K562 (cell line): ENCODE measurements at regions not wholly inside any gene's neighbourhood (a gene's known extent, or its start where the extent isn't known, plus 50 kb on each side); places are given as distances from the start of the nearest gene placed in this dataset.

Source experiments
- CBX2 ChIP-seq: fragments of 200-600 bp; sonication (generic); IDR thresholded peaks from one replicate; pipeline ENCODE4 v1.6.1; 2012; ENCODE audit warnings: mild to moderate bottlenecking, low read length, inconsistent platforms; ENCODE audit not compliant: insufficient read depth, poor library complexity, severe bottlenecking
- EP400 ChIP-seq: fragments of 450-650 bp; IDR thresholded peaks from 2 replicates; pipeline ENCODE4 v1.6.1; 2017; ENCODE audit warnings: antibody characterized with exemption, mild to moderate bottlenecking, moderate library complexity
- SMAD4 ChIP-seq: fragments of 250-450 bp; sonication (Bioruptor Pico); conservative IDR thresholded peaks from 2 replicates; pipeline ENCODE4 v1.8.0; 2021; ENCODE audit warnings: inconsistent platforms, mild to moderate bottlenecking, moderate library complexity
- TAF15 ChIP-seq: fragments of 200-400 bp; formaldehyde crosslinking; IDR thresholded peaks from 2 replicates; pipeline ENCODE4 v1.6.1; 2017; ENCODE audit warnings: mild to moderate bottlenecking, low read depth, low read length, moderate library complexity
- TF ChIP-seq, protein P1 (sequence below): fragments of 450-650 bp; IDR thresholded peaks from 2 replicates; pipeline ENCODE4 v1.6.1; 2016; ENCODE audit warnings: mild to moderate bottlenecking, moderate library complexity
- TF ChIP-seq, protein P2 (sequence below): fragments of 250-450 bp; sonication (Bioruptor Pico); IDR thresholded peaks from 2 replicates; pipeline ENCODE4 v1.8.0; 2022; ENCODE audit warnings: inconsistent platforms, mild to moderate bottlenecking, moderate library complexity, borderline replicate concordance

DNA sequence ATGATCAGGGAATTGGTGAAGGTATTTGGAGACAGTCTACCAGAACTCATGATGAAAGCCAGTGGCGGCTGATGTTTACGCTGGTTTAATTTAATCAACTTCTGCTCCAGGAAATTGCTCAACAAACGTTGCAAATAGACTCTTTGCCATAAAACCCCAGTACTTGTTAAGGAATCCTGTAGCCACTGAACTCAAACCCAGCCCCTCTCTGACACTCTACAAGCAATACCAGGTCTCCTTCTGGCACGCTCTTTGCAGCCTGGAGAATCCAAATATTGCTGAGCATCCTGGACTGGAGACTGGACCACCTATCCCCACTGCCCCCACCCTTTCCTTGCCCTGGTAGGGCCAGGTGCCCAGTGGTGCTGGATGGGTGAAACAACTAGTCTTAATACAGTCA lies 308.2 kb downstream of the FBXO15 start (continued):
- TF ChIP-seq, protein P1, sequence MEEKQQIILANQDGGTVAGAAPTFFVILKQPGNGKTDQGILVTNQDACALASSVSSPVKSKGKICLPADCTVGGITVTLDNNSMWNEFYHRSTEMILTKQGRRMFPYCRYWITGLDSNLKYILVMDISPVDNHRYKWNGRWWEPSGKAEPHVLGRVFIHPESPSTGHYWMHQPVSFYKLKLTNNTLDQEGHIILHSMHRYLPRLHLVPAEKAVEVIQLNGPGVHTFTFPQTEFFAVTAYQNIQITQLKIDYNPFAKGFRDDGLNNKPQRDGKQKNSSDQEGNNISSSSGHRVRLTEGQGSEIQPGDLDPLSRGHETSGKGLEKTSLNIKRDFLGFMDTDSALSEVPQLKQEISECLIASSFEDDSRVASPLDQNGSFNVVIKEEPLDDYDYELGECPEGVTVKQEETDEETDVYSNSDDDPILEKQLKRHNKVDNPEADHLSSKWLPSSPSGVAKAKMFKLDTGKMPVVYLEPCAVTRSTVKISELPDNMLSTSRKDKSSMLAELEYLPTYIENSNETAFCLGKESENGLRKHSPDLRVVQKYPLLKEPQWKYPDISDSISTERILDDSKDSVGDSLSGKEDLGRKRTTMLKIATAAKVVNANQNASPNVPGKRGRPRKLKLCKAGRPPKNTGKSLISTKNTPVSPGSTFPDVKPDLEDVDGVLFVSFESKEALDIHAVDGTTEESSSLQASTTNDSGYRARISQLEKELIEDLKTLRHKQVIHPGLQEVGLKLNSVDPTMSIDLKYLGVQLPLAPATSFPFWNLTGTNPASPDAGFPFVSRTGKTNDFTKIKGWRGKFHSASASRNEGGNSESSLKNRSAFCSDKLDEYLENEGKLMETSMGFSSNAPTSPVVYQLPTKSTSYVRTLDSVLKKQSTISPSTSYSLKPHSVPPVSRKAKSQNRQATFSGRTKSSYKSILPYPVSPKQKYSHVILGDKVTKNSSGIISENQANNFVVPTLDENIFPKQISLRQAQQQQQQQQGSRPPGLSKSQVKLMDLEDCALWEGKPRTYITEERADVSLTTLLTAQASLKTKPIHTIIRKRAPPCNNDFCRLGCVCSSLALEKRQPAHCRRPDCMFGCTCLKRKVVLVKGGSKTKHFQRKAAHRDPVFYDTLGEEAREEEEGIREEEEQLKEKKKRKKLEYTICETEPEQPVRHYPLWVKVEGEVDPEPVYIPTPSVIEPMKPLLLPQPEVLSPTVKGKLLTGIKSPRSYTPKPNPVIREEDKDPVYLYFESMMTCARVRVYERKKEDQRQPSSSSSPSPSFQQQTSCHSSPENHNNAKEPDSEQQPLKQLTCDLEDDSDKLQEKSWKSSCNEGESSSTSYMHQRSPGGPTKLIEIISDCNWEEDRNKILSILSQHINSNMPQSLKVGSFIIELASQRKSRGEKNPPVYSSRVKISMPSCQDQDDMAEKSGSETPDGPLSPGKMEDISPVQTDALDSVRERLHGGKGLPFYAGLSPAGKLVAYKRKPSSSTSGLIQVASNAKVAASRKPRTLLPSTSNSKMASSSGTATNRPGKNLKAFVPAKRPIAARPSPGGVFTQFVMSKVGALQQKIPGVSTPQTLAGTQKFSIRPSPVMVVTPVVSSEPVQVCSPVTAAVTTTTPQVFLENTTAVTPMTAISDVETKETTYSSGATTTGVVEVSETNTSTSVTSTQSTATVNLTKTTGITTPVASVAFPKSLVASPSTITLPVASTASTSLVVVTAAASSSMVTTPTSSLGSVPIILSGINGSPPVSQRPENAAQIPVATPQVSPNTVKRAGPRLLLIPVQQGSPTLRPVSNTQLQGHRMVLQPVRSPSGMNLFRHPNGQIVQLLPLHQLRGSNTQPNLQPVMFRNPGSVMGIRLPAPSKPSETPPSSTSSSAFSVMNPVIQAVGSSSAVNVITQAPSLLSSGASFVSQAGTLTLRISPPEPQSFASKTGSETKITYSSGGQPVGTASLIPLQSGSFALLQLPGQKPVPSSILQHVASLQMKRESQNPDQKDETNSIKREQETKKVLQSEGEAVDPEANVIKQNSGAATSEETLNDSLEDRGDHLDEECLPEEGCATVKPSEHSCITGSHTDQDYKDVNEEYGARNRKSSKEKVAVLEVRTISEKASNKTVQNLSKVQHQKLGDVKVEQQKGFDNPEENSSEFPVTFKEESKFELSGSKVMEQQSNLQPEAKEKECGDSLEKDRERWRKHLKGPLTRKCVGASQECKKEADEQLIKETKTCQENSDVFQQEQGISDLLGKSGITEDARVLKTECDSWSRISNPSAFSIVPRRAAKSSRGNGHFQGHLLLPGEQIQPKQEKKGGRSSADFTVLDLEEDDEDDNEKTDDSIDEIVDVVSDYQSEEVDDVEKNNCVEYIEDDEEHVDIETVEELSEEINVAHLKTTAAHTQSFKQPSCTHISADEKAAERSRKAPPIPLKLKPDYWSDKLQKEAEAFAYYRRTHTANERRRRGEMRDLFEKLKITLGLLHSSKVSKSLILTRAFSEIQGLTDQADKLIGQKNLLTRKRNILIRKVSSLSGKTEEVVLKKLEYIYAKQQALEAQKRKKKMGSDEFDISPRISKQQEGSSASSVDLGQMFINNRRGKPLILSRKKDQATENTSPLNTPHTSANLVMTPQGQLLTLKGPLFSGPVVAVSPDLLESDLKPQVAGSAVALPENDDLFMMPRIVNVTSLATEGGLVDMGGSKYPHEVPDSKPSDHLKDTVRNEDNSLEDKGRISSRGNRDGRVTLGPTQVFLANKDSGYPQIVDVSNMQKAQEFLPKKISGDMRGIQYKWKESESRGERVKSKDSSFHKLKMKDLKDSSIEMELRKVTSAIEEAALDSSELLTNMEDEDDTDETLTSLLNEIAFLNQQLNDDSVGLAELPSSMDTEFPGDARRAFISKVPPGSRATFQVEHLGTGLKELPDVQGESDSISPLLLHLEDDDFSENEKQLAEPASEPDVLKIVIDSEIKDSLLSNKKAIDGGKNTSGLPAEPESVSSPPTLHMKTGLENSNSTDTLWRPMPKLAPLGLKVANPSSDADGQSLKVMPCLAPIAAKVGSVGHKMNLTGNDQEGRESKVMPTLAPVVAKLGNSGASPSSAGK: no peak
- TF ChIP-seq, protein P2, sequence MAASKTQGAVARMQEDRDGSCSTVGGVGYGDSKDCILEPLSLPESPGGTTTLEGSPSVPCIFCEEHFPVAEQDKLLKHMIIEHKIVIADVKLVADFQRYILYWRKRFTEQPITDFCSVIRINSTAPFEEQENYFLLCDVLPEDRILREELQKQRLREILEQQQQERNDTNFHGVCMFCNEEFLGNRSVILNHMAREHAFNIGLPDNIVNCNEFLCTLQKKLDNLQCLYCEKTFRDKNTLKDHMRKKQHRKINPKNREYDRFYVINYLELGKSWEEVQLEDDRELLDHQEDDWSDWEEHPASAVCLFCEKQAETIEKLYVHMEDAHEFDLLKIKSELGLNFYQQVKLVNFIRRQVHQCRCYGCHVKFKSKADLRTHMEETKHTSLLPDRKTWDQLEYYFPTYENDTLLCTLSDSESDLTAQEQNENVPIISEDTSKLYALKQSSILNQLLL: no peak
- TF ChIP-seq CBX2 (no peak), EP400 (no peak), TAF15 (no peak), SMAD4 (no peak)
